ENCODE measurements at regions not wholly inside any gene's neighbourhood (a gene's known extent, or its start where the extent isn't known, plus 50 kb on each side); places are given as distances from the start of the nearest gene placed in this dataset.
"Not testable (repeated sequence)": the region's sequence is repeated elsewhere in the genome, so short reads cannot be mapped to it uniquely, and the experiment has no call there.

GRCh38 chr6:14552891-14553290 is 435.3 kb downstream of the CD83 start:
- DNase-seq (ENCODE audit: low spot score) = no peak

- no peak for DNase-seq (ENCODE audit: low spot score)
Observed at GRCh38 chr6:14553515-14553914, 435.9 kb downstream of the CD83 start.

- no peak for DNase-seq (ENCODE audit: low spot score)
Observed at GRCh38 chr6:14555804-14556203, 438.2 kb downstream of the CD83 start.

GRCh38 chr6:14559746-14560536 is 442.4 kb downstream of the CD83 start:
- DNase-seq (ENCODE audit: low spot score) = no peak

DNA sequence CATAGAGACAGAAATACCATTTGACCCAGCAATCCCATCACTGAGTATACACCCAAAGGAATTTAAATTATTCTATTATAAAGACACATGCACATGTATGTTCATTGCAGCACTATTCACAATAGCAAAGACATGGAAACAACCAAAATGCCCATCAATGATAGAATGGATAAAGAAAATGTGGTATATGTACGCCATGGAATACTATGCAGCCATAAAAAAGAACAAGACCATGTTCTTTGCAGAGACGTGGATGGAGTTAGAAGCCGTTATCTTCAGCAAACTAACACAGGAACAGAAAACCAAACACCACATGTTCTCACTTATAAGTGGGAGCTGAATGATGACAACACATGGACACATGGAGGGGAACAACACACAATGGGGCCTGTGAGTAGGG is 444.0 kb downstream of the CD83 start:
- DNase-seq (ENCODE audit: low spot score) = not testable (repeated sequence)

DNA sequence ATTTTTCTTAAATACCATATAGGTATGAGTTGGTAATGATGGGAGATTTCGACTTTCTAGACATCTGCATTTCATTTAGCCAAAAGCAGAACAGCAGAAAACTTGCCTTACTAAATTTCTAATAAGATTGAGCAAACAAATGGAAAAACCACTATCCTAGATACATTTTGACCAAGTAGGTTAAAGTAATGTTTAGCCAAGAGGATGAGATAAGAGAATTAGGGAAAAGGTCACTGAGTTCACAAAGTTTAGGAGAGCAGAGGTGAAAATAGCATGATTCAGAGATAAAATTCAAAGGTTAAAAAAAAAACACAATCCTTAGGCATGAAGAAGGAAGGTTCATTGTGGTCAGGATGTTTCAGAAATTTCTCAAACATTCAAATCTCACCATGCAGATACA is 450.3 kb downstream of the CD83 start:
- DNase-seq (ENCODE audit: low spot score) = no peak

DNA sequence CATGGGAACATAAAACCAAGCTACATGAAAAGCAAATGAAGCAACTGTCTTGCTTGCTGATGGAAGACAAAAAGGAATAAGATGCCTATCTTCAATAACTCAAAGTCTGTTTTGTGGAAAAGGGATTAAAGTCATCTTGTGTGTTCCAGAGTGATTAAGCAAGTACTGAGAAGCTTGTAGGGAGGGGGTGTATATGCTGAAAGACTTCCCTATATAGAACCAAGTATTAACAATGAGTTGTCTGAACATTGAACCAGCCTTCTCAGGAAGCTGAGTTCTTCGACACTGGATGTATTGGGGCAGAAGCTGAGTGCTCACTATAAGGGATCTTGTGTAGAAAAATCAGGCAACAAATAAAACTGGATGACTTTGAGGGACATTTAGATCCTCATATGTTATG is 451.8 kb downstream of the CD83 start:
- no peak for DNase-seq (ENCODE audit: low spot score)

DNA sequence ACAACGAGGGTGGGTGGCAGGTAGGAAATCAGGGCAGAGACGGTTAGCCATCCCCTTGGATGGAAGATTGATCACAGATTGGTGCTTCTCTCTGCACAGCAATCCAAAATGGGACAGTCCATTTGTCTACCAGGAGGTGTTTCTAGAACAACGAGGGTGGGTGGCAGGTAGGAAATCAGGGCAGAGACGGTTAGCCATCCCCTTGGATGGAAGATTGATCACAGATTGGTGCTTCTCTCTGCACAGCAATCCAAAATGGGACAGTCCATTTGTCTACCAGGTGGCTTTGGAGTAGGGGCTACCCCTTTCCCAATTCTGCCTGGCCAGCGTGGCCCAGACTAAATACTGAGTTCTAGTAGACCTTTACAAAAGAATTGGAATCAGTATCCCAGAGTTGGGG is 452.3 kb downstream of the CD83 start:
- not testable (repeated sequence) for DNase-seq (ENCODE audit: low spot score)

GRCh38 chr6:14571001-14571400 is 453.4 kb downstream of the CD83 start:
- no peak for DNase-seq (ENCODE audit: low spot score)

GRCh38 chr6:14571746-14572145 is 454.2 kb downstream of the CD83 start:
- no peak for DNase-seq (ENCODE audit: low spot score)

DNA sequence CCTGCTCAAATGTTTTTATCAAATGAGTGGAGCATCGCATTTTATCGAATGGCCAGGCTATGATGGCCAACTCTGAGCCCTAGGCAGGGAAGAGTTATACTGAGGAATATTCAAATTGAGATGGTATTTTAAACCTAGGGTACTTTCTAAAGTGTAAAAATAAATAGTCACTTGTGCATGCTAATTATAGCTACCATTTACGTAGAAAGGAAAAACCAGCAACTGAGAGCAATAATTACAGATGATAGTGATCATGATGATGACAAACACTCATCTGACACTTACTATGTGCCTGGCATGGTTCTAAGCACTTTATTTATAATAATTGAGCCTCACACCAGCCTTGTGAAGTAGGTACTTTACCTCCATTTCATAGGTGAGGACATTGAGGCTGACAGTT is 455.7 kb downstream of the CD83 start:
- DNase-seq (ENCODE audit: low spot score) = no peak

DNA sequence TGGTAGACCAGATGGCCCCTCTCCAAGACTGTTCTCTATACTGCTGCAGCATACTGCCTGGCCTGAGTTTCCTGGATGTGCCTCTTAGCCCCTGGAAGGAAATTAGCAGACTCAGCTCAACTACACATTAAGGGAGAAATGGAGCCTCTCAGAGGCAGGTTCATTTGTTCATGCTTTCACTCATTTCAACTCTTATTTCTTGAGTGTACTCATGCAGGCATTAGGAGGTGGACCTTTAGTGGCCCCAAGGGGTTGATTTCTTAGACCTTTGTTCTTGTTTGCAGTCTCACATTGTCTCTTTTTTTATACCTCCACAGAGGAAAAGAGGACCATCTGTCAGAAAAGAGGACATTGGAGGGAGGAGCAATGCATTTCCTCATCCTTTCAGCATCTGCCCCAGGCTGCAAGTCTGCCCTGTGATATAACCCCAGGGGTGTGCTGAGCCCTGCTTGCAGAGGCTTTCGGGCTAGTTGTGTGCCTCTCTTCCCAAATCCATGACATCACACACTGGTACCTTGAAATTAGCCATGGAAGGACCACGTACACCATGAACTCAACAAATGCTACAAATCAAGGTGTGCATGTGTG is 456.2 kb downstream of the CD83 start:
- no peak for DNase-seq (ENCODE audit: low spot score)

GRCh38 chr6:14575961-14576360 is 458.4 kb downstream of the CD83 start:
- no peak for DNase-seq (ENCODE audit: low spot score)

DNA sequence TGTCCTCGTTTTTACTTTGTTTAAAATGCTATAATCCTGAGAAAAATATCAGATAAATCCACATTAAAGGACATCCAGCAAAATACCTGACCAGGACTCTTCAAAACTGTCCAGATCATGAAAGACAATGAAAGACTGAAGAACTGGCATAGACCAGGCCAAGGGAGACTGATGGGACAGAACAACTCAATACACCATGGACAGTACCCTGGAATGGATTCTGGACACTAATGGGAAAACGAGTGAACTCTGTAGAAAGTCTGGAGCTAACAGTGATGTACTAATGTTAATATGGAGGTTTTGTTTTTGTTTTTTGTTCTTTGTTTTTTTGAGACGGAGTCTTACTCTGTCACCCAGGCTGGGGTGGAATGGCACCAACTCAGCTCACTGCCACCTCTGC is 461.4 kb downstream of the CD83 start:
- DNase-seq (ENCODE audit: low spot score) = no peak

DNA sequence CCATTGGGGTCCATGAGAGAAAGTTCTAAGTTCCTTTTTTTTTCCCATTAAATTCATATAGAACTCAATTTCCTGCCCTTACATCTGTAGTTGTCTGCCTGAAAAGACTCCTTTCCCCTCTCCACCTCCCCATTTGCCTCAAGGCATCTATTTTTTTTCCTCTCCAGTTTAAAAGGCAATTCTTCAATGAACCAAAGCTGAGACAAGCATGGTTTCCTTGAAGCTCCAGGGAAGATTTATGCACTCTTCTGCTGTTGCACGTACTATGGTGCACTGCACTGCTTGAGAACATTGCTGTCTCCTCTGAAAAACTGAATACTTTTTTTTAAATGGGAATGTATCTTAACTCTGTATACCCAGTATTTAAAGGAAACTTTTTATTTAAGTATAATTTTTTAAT is 465.2 kb downstream of the CD83 start:
- DNase-seq (ENCODE audit: low spot score) = no peak

DNA sequence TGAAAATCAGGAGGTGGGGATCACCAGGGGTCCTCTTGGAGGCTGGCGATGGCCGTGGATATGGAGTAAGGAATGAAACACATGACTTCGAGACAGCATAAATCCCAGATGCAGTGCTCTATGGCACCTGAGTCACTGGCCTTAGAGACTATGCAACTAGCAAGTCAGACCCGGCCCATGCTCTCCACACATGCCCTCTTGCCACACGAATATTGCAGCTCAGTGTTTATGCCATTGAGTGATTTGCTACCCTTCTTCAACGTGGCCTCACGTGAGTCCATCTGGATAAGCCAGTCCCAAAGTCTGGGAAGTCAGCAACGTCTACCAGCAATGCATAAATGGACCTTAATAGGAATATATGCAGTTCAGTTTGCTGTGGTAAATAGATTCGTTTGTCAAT is 466.3 kb downstream of the CD83 start:
- DNase-seq (ENCODE audit: low spot score) = no peak

- no peak for DNase-seq (ENCODE audit: low spot score)
Observed at GRCh38 chr6:14584450-14584849, 466.9 kb downstream of the CD83 start.

DNA sequence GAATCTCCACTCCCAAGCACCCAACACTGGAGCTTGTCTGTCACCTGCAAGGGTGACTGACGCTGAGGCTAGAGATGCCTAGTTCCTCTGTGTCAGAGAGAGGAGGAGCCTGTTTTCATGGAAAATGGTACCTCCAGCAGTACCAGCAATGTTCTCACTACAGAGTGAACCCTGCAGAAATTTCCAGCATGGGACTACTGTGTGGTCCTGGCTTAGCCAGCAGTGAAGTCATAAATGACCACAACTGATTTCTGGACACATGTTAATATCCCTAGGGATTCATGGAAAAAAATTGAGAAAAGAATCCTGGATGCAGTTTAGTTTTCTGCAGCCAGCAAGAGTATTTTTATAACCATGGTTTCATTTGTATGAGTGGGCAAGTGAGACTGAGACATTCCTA is 468.1 kb downstream of the CD83 start:
- DNase-seq (ENCODE audit: low spot score) = no peak

DNA sequence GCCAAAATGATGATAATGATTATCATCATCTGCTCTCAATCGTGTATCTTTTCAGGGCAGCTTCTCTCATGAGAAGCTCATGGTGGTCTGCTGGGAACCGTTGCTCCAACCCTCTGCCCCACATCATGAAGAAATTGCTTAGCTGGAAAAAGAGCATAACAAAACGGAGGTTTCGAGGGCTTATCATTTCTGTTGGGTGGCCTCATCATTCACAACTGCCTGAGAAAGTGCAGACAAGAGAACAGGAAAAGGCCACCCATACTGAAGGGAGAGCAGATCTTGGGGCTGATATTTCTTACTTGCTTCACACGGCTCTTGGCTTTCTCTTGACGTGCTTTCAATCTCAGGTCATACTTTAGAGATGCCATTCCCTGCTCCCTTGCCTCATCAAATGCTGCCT is 471.6 kb downstream of the CD83 start:
- no peak for DNase-seq (ENCODE audit: low spot score)

DNA sequence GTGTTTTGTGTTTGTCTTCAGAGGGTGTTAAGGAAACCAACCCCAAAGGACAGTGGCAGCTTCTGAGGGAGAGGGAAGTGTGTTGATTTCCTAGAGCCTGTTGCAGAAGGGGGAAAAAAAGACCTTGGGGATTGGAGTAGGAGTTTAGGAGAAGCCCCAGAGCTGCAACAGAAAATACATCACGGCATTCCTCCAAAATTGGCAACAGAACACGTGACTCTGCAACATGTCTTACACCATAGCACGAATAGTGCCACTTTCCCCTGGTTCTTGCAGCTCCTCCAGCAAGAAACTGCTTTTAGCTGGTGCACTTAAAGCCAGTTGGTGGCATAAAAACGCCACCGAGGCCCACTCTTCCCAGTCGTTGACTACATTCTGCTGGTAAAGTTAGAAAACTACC is 473.0 kb downstream of the CD83 start:
- no peak for DNase-seq (ENCODE audit: low spot score)

DNA sequence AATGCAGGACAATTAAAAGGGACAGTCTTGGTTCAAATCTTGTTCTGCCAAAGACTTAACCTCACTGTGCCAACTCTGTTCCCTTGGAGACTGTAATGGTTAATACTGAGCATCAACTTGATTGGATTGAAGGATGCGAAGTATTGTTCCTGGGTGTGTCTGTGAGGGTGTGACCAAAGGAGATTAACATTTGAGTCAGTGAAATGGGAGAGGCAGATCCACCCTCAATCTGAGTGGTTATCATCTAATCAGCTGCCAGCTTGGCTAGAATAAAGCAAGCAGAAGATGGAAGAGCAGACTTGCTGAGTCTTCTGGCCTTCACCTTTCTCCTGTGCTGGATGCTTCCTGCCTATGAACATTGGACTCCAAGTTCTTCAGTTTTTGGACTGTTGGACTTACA is 474.4 kb downstream of the CD83 start:
- DNase-seq (ENCODE audit: low spot score) = no peak

- DNase-seq (ENCODE audit: low spot score) = no peak
Observed at GRCh38 chr6:14593286-14593685, 475.7 kb downstream of the CD83 start.

GRCh38 chr6:14595751-14596150 is 478.2 kb downstream of the CD83 start:
- DNase-seq (ENCODE audit: low spot score) = no peak

DNA sequence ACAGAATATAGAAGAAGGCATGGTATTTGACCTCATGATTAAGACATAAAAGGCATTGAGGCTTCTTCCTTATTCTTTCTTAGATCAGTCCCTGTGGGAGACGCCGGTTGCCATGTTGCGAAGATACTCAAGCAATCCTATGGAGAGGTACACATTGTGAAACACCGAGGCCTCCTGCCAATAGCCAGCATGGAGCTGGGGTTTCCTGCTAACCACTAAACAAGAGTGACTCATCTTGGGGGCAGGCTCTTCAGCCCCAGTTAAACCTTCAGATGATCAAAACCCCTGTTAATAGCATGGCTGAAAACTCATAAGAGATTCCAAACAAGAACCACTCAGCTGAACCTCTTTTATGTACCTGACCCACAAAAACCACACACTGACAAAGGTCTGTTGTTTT is 478.8 kb downstream of the CD83 start:
- no peak for DNase-seq (ENCODE audit: low spot score)
